ENCODE measurements at regions not wholly inside any gene's neighbourhood (a gene's known extent, or its start where the extent isn't known, plus 50 kb on each side); places are given as distances from the start of the nearest gene placed in this dataset.

DNA sequence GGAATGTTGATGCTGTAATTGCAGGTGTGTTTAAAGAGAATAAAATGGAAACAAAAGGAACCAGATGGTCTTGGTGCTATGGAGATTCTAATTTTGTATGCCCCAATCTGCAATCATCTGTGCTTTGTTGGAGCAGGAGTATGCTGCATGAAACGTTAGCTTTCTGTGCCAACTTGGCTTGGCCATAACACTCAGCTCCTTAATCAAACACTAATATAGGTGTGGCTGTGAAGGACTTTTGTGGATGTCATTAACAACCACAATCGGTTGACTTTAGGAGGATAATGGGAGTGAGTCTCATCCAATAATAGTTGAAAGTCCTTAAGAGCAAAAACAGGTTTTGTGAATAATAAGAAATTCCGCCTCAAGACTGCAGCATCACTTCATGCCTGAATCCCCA, 399.2 kb downstream of the NLGN4X start:
- DNase-seq, result no peak

DNA sequence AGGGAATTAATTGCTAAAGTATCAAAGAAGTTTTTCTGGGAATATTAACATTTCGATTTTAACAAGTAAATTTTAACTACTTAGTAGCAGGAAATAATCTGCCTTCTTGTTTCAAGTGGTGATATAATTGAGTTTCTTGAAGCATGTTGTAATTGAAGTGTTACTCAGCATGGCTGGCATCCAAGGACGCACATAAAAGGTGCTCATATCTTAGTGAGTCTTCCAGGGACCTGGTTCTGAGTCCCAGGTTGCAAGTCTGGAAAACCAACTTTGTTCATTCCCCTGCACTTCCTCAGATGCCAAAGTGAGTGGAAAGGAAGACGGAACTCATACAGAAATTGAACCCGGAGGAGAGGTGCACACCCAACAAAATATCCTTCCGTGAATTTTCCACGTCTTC, 399.6 kb downstream of the NLGN4X start:
- no peak for DNase-seq

DNA sequence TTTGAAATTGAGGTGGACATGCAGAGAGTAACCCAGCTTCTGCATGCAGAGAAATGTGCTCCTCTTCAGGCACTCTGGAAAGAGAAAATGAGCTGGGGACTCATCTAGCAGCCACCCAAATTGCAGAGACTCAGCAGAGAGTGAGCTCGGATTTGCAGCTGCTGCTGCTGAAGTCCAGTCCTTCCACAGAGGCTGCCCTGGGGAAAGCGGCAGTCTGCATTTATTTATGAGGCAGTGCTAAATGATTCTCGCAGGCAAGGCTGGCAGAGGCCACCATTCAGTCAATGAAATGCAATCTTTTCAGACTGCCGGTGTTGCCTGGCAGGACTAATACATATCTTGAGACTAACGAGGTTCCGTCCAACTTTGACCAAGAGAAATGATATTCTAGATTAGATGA, 404.8 kb downstream of the NLGN4X start:
- no peak for DNase-seq

DNA sequence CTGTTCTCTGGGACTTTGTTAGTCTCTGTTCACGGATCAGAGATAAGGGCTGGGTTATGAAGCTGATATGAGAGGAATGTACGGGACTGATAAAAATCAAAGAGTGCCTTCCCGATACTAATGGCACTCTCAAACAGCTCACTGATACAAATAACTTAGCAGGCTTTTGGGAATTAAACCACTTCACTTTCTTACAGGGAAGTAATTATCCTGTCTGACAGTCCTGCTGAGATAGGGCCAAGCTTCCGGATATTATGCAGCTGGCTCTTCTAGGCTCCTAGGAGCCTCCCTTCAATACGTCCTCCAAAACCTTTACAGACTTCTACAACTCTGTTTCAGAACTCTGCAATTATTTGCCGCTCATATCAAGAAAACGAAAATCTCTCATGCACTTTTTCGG, 418.0 kb downstream of the NLGN4X start:
- no peak for DNase-seq

DNA sequence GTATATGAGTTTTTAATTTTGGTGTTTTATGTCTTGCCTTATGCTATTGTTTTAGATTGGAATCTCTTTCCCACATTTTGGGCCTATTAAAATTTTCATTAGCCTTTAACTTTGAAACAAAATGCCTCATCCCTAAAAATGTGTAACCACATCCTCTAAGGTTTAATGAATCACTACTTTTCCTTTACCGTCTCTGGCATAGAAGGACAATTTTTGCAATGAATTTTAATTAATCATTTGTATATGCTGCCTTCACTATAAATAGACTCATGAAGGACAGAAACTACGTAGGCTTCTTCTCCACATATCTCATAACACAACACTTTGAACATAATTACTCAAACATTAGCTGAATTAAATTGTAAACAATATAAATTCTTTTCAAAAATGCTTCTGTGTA, 421.5 kb downstream of the NLGN4X start:
- DNase-seq, result no peak

DNA sequence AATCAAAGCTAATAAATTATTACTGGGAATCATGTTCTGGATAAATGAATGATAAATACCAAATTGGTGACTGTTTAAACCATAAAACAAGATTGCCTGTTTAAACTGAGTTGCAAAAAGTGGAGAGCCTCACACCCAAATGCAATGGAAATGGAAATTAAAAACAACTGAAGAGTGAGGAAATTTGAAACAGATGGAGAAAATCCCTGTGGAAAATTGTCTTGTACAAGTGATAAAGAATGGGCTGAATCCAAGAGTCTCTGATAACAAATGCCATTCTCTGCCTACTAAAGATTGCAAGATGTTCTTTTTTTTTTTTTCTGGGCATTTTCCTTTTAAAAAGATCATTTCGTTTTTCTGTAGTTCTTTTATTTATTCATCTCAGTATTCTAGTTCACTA, 426.3 kb downstream of the NLGN4X start:
- DNase-seq, result no peak

DNA sequence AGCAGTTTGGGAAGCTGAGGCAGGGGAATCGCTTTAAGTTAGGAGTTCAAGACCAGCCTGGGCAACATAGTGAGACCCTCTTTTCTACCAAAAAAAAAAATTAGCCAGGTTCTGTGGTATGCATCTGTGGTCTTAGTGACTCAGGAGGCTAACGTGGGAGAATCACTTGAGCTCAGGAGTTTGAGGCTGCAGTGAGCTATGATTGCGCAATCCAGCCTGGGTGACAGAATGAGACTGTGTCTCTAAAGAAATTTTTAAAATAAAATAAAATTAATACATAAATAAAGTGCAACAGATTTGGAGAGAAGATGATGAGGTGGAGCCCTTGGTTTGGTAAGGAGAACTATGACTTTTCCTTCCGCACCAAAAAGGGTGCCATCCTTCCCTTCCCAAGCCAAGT, 436.9 kb downstream of the NLGN4X start:
- no peak for DNase-seq

DNA sequence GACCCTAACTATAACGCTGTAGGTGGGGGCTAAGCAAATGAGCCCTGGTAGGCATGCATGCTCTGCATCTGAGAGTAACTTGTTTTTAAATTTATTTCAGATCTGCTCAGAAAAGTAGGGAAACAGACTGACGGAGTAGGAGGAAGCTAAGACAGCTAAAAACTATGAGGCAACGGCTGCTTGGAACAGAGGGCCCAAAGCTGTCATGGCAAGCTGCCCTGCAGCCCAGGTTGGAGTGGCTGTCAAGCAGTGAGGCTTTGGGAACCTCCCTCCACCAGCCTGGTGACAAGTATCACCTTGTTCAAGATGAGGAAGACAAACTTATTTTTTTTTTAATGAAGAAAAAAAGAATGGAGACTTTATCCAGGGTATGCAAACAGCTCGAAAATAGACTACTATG, 439.8 kb downstream of the NLGN4X start:
- no peak for DNase-seq

DNA sequence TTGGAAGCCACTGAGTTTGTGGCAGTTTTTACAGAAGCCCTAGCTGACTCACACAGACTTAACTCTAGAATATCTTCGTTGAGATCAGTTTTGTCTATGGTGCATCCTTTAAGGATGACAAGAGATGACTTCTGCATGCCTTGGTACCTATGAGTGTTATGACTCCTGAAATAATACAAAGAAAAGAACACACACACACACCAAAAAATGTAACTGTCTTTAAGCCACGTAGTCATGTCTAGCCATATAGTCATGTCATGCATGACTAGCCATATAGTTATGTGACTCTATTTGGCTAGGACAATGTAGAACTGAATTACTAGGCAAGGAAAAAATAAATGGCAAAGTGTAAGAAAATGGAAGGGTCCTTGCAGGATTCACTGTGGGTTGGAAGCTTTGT, 447.8 kb downstream of the NLGN4X start:
- no peak for DNase-seq

DNA sequence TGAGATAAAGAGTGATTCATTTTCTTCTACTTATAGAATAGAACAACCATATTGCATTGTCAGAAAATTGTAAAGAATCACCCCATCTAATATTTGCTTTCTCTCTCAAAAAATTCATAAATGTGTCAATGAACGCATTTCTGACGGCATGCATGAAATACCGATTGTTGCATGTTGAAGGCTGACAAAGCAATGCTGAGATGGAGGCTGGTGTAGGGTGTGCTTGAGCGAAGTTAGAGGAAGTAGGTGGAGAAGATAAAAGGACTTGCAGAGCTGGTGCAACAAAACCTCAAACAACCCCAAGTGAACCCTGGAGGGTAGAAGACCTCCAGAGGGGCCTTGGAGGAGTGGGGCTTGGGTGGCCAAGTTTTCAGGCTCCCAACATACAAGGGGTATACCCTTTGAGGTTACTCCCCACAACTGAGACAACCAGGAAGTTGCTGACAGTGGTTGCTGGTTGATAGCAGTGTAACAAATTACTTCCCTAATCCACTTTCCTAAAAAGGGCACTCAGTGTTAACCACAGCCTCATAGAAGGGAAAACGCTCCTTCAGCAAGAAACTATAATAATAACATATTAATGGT, 452.7 kb downstream of the NLGN4X start:
- no peak for DNase-seq

DNA sequence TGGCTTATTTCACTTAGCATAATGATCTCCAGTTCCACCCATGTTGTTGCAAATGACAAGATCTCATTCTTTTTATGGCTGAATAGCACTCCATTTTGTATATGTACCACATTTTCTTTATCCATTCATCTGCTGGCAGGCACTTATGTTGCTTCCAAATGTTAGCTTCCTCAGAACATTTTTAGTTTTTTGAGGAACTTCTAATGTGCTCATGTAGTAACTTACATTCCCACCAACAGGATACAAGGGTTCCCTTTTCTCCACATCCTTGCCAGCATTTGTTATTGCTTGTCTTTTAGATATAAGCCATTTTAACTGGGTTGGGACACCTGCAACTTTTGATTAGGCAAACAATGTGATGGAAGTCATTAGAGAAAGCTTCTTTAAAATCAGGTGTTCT, 454.2 kb downstream of the NLGN4X start:
- DNase-seq, result no peak

DNA sequence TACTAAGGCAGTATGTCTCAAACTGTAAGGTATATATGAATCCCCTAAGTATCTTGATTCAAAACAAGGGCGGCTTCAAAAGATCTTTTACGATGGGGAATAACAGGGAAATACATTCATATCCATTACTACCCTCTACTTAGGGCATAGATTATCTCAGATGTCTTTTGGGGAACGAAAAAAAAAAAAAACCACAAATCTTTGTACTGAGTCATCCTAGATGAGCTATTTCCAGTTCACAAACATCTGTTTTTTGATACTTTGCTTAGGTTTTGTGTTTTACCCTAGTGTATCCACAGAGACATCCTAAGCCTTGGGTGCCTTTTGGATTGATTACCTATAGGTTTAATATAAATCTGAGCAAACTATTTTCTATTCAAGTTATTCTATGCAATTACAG, 457.2 kb downstream of the NLGN4X start:
- DNase-seq, result no peak

DNA sequence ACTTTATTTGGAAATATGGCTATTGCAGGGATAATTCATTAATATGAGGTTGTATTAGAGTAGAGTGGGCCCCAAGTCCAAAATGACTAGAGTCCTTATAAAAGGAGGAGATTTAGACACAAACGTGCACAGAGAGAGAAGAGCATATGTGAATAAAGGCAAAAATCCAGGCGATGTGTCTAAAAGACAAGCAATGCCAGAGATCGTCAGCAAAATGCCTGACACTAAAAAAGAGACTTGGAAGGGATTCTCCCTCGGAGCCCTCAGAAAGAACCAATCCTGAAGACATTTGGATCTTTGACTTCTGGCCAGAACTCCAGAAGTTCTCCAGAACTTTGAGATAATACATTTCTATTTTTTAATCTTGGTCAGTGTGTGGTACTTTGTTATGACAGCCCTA, 472.1 kb downstream of the NLGN4X start:
- DNase-seq, result no peak

DNA sequence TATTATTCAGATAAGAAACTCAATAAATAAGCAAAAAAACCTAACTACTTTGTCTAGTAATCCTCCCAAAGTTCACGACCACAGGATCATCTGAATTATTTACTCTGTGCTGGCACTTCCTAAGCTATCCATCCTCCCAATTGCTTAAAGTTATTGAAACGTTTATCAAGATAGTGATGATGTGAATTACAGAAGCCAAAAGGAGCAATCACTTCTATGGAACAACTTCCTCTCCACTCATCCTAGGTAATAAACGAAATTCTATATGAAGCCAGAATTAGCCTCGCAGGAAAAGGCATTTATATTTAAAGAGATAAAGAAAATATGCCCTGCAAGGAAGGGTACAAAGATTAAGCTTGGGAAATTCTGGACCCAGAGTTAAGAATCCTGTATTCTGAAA, 475.4 kb downstream of the NLGN4X start:
- DNase-seq, result no peak

DNA sequence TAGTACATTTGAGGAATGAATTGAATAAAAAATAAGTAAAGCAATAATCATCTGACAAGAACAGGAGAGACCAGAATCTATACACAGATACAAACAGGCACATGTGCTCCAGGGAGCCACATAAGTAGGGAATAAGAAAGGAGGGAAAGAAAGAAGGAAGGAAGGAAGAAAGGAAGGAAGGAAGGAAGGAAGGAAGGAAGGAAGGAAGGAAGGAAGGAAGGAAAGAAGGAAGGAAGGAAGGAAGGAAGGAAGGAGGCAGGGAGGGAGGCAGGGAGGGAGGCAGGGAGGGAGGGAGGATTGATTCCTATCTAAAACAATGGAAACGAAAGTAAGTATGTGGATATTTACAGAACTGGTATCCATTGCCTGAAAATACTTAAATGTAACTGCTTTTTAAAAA, 475.8 kb downstream of the NLGN4X start:
- no peak for DNase-seq

DNA sequence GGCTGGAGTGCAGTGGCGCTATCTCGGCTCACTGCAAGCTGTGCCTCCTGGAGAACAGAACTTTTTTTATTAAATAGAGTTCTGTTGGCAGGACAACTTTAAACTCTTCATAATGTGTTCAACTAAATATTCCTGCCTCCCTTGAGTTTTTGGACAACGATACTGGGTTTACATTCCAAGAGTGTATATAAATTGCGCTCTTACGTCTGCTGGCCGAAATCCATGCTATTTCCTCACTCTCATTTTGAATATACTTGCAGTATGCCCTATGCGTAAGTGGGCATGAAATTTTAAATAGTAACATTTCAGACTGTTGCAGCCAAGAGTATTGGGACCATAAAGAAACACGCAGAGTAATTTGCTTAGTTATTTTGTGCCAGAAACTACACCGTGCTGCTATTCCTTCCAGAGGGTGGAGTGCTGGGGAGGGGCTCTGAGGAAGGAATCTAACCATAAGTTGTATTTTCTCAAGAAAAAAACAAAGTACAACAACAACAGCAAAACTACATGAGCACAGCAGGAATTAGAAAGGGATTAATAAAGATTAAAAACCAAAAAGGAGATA, 480.0 kb downstream of the NLGN4X start:
- no peak for DNase-seq

DNA sequence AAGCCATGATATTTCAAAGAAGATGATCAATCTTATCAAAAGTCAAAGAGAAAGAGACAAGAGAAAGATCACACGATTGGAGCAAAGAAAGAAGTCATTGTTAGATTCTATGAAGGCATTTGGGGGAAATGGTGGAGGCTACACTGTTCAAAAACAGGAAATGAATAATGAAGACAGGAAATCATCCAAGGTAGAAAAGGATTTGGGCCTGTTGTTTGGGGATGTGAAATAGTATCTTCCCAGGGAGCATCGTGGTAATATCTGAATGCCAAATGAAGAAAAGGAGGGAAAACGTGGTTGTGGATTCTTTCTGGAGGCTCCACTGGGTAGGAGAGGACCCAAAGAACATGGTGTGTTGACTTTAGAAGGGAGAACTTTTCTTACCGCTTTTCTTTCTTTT, 482.4 kb downstream of the NLGN4X start:
- DNase-seq, result no peak

DNA sequence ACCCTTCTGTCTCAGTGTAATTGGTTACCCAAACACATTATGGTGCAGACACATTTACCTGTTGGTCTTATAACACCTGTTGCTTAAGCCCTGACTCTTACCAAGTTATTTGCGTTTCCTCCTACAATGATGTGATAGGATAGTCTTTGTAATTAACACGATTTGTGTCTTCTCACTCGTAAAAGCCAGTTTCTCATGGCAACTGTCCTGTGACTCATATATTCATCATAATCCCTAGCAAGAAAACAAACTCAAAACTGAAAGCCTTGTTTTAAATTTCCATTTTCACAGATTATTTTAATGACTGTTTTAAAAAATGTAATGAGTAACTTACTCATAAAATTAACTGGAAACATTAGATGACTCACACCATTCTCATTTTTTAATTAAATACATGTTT, 495.2 kb downstream of the NLGN4X start:
- DNase-seq, result no peak

DNA sequence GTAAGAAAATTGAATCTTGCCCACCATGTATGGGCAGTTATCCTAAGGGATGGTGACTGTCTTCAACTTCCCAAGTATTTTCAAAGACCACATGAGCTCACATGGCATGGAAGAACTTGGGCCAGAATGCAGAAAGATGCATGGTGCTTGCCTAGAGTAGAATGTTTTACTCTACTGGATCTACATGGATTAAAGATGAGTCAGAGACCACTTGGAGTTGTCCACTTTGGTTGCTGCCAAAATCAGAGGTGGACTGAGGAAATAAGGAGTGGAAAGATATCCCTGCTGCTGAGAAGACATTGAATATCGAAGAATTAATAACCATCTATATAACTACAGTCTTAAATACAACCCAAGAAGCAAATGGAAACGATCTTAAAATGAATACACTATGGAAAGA, 498.1 kb downstream of the NLGN4X start:
- DNase-seq, result no peak

DNA sequence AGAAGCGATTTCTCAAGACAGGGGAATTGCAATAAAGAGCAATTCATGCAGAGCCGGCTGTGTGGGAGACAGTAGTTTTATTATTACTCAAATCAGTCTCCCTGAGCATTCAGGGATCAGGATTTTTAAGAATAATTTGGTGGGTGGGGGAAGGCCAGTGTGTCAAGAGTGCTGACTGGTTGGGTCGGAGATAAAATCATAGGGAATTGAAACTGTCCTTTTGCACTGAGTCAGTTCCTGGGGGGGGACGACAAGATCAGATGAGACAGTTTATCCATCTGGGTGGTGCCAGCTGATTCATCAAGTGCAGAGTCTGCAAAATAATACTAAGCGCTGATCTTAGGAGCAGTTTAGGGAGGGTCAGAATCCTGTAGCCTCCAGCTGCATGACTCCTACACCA, 502.4 kb downstream of the NLGN4X start:
- no peak for DNase-seq

DNA sequence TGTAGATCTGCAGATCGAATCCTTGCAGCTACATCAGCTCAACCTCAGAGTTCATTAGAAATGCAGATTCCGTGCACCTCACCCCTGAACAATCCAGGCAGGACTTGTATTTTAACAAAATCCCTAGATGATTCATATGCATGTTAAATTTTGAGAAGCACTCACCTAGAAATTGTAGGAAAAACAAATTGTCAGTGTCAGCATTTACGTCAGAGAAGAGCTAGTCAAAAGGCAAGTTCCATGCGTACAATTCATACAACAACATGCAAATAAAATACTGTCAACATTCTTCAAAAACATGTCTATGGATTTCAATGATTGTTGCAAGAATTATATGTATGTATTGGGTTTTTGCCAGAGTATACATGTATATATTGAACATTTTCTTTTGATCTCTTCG, 504.5 kb downstream of the NLGN4X start:
- no peak for DNase-seq

DNA sequence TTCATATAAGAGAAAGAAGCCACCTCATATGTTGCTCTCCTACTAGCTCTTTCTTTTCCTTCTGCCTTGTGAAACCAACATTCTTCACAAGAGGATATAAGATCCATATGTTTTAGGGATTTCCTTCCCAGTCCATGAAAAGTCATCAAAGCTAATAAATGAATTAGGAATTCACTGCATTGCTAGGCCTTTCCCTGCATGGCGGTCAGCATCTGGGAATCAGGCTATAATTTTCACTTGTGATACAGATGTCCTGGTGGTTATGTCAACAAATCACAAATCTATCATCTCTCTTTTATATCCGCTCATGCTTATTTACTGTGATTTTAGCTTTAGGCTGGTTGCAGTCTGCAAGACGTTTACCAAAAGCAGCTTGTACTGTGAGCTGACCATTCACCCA, 510.0 kb downstream of the NLGN4X start:
- no peak for DNase-seq

DNA sequence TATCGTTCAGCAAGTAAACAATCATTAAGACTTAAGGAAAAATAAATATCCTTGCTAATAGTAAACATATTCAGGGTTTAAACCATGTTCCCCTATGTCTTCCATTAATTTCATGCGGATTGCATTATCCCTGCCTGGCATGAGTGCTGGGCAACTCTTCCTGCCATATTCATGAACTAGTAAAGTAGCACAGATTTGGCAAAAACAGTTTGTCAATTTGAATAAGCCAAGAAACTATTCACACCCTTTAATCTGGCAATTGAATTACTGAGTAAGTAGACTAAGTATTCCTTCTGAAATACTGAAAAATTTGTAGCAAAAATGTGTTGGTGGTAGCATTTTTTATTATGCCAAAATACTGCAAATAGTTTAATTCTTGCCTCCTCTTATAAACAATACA, 512.0 kb downstream of the NLGN4X start:
- no peak for DNase-seq

DNA sequence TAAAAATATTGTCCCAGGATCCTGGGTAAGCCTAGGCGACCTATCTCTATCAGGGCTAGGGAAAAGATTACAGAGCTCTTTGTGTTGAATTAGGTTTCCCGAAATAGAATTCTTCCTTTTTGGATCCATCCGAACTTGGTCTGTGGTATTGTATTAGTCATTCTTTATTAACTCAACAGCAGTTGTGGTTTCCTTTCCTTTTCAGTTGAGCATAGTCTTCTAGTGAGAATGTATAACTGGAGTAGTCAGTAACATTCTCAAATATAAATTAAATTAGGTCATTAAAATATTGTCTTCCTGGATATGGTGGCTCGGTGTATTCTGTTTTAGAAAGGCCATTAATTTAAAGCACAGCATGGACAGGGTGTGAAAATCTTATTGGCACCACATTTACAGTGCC, 520.4 kb downstream of the NLGN4X start:
- DNase-seq, result no peak

DNA sequence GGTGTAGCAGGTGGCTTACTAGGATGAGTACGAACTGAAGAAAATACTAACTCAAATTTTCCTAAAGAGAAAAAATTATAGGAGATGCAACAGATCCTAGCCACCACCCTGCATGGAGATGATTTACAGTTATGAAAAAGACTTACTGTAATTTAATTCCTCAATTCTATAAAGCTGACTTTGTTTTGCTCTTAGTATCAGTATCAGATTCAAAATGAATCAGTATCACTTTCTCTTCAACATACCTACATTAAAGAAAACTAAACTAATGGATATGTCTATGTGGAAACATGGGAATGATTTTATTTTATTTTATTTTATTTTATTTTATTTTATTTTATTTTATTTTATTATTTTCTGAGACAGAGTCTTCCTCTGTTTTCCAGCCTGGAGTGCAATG, 525.8 kb downstream of the NLGN4X start:
- no peak for DNase-seq

DNA sequence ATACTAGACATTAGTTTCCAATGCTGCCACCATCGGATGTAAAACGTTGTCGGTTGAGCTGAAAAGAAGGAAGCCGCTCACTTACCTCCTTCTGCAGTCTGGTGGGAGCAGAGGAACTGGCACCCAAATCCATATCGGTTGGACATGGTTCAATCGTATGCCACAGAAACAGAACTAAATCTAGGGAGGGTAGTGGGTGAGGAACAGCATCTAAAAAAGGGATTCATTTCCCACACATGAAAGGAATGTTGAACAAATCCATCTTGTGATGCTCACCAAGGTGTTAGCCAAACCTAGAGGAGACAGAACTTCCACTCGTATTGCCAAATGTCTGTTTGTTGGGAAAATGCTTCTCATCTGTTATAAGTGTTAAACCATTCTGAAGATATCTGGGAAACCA, 532.7 kb downstream of the NLGN4X start:
- no peak for DNase-seq

Data from activated gamma-delta T cell (primary cell).